KG1 (cell line): ENCODE measurements at regions not wholly inside any gene's neighbourhood (a gene's known extent, or its start where the extent isn't known, plus 50 kb on each side); places are given as distances from the start of the nearest gene placed in this dataset.

Experiments
- DNase-seq: peaks from one replicate; lab custom pipeline; 2025; lab: John Stamatoyannopoulos, UW

GRCh38 chr3:80492162-80492561 lies 724.4 kb upstream of the ROBO1 start:
- no peak for DNase-seq

- no peak for DNase-seq
Measured at GRCh38 chr3:80472961-80473360, 705.2 kb upstream of the ROBO1 start.

GRCh38 chr3:80472459-80472858 lies 704.7 kb upstream of the ROBO1 start:
- DNase-seq = no peak

GRCh38 chr3:80470433-80470832 lies 702.6 kb upstream of the ROBO1 start:
- no peak for DNase-seq

GRCh38 chr3:80465746-80466145 lies 697.9 kb upstream of the ROBO1 start:
- no peak for DNase-seq

GRCh38 chr3:80451393-80451792 lies 683.6 kb upstream of the ROBO1 start:
- no peak for DNase-seq

- no peak for DNase-seq
Measured at GRCh38 chr3:80445641-80446040, 677.8 kb upstream of the ROBO1 start.

GRCh38 chr3:80445053-80445452 lies 677.3 kb upstream of the ROBO1 start:
- no peak for DNase-seq

GRCh38 chr3:80439490-80439889 lies 671.7 kb upstream of the ROBO1 start:
- no peak for DNase-seq

- DNase-seq = no peak
Measured at GRCh38 chr3:80434366-80434765, 666.6 kb upstream of the ROBO1 start.

GRCh38 chr3:80424951-80425350 lies 657.2 kb upstream of the ROBO1 start:
- DNase-seq = no peak

GRCh38 chr3:80408030-80408721 lies 640.4 kb upstream of the ROBO1 start:
- no peak for DNase-seq

GRCh38 chr3:80405618-80406017 lies 637.8 kb upstream of the ROBO1 start:
- DNase-seq = no peak

- DNase-seq = no peak
Measured at GRCh38 chr3:80395023-80395422, 627.2 kb upstream of the ROBO1 start.

- DNase-seq = no peak
Measured at GRCh38 chr3:80391573-80391972, 623.8 kb upstream of the ROBO1 start.

- DNase-seq = no peak
Measured at GRCh38 chr3:80384811-80385210, 617.0 kb upstream of the ROBO1 start.

- DNase-seq = no peak
Measured at GRCh38 chr3:80374423-80374822, 606.6 kb upstream of the ROBO1 start.

- DNase-seq = no peak
Measured at GRCh38 chr3:80368616-80369015, 600.8 kb upstream of the ROBO1 start.

- DNase-seq = no peak
Measured at GRCh38 chr3:80366808-80367548, 599.2 kb upstream of the ROBO1 start.

GRCh38 chr3:80357761-80358160 lies 590.0 kb upstream of the ROBO1 start:
- no peak for DNase-seq

- DNase-seq = no peak
Measured at GRCh38 chr3:80355144-80355543, 587.3 kb upstream of the ROBO1 start.

- no peak for DNase-seq
Measured at GRCh38 chr3:80351201-80351600, 583.4 kb upstream of the ROBO1 start.

- no peak for DNase-seq
Measured at GRCh38 chr3:80350771-80351170, 583.0 kb upstream of the ROBO1 start.

GRCh38 chr3:80338366-80338765 lies 570.6 kb upstream of the ROBO1 start:
- DNase-seq = no peak
